LoVo (cell line): ENCODE measurements at regions not wholly inside any gene's neighbourhood (a gene's known extent, or its start where the extent isn't known, plus 50 kb on each side); places are given as distances from the start of the nearest gene placed in this dataset.

Experiments
- DNase-seq: peaks from one replicate; pipeline ENCODE4 v3.0.0-alpha.2; 2016; ENCODE audit warnings: low spot score

GRCh38 chr7:56291-56913 is 136.0 kb upstream of the FAM20C start:
- DNase-seq, result no peak

GRCh38 chr7:57071-57470 is 135.3 kb upstream of the FAM20C start:
- no peak for DNase-seq

GRCh38 chr7:57482-58255 is 134.7 kb upstream of the FAM20C start:
- DNase-seq, result no peak

GRCh38 chr7:58316-58715 is 134.1 kb upstream of the FAM20C start:
- no peak for DNase-seq

- DNase-seq, result no peak
These were observed 133.0 kb upstream of the FAM20C start for GRCh38 chr7:59079-60016.

- no peak for DNase-seq
These were observed 132.2 kb upstream of the FAM20C start for GRCh38 chr7:60017-60675.

GRCh38 chr7:60706-61105 is 131.7 kb upstream of the FAM20C start:
- DNase-seq, result no peak

- DNase-seq, result no peak
These were observed 131.3 kb upstream of the FAM20C start for GRCh38 chr7:61111-61510.

GRCh38 chr7:61576-62360 is 130.6 kb upstream of the FAM20C start:
- DNase-seq, result no peak

- DNase-seq, result no peak
These were observed 129.8 kb upstream of the FAM20C start for GRCh38 chr7:62361-63116.

GRCh38 chr7:63117-63480 is 129.3 kb upstream of the FAM20C start:
- no peak for DNase-seq

GRCh38 chr7:63521-64021 is 128.8 kb upstream of the FAM20C start:
- no peak for DNase-seq

GRCh38 chr7:64098-64915 is 128.1 kb upstream of the FAM20C start:
- no peak for DNase-seq

GRCh38 chr7:64916-65341 is 127.4 kb upstream of the FAM20C start:
- DNase-seq, result no peak

- no peak for DNase-seq
These were observed 126.8 kb upstream of the FAM20C start for GRCh38 chr7:65554-65953.

GRCh38 chr7:66296-66695 is 126.1 kb upstream of the FAM20C start:
- no peak for DNase-seq

- no peak for DNase-seq
These were observed 125.6 kb upstream of the FAM20C start for GRCh38 chr7:66741-67140.

GRCh38 chr7:67661-68395 is 124.5 kb upstream of the FAM20C start:
- DNase-seq, result no peak

GRCh38 chr7:68629-69028 is 123.7 kb upstream of the FAM20C start:
- DNase-seq, result no peak
